ENCODE measurements at regions not wholly inside any gene's neighbourhood (a gene's known extent, or its start where the extent isn't known, plus 50 kb on each side); places are given as distances from the start of the nearest gene placed in this dataset.

GRCh38 chr17:73753751-73754496, 109.7 kb upstream of the SDK2 start:
- H3K36me3 Mint-ChIP-seq, result no peaks in the 10 kb centered on the region
- H3K9me3 Mint-ChIP-seq, result no peaks in the 10 kb centered on the region
- no peaks in the 10 kb centered on the region for H3K27me3 Mint-ChIP-seq
- no peak overlapping the region for H3K4me3 Mint-ChIP-seq
- no peak overlapping the region for H3K27ac Mint-ChIP-seq
- H3K4me1 Mint-ChIP-seq, result peaks cover 0 to 6% (median 5%) of the 10 kb centered on the region in 3 donors

GRCh38 chr17:73754886-73755400, 110.7 kb upstream of the SDK2 start:
- Mint-ChIP-seq H3K27me3 (peaks cover 6% of the 10 kb centered on the region), H3K36me3 (no peaks in the 10 kb centered on the region), H3K4me3 (no peak overlapping the region), H3K27ac (no peak overlapping the region), H3K4me1 (peaks cover 0 to 6% (median 5%) of the 10 kb centered on the region in 3 donors), H3K9me3 (no peaks in the 10 kb centered on the region)

- H3K27ac Mint-ChIP-seq, result no peak overlapping the region
- H3K36me3 Mint-ChIP-seq, result no peaks in the 10 kb centered on the region
- no peak overlapping the region for H3K4me3 Mint-ChIP-seq
- H3K9me3 Mint-ChIP-seq, result no peaks in the 10 kb centered on the region
- peaks cover 12% of the 10 kb centered on the region for H3K27me3 Mint-ChIP-seq
- H3K4me1 Mint-ChIP-seq, result peaks cover 0 to 8% (median 5%) of the 10 kb centered on the region in 3 donors
Measured at GRCh38 chr17:73757420-73757819, 113.2 kb upstream of the SDK2 start.

- no peaks in the 10 kb centered on the region for H3K9me3 Mint-ChIP-seq
- H3K36me3 Mint-ChIP-seq, result no peaks in the 10 kb centered on the region
- no peak overlapping the region for H3K27ac Mint-ChIP-seq
- no peak overlapping the region for H3K4me3 Mint-ChIP-seq
- peaks cover 12% of the 10 kb centered on the region for H3K27me3 Mint-ChIP-seq
- peaks cover 0 to 8% (median 5%) of the 10 kb centered on the region in 3 donors for H3K4me1 Mint-ChIP-seq
Measured at GRCh38 chr17:73758245-73758644, 114.0 kb upstream of the SDK2 start.

- H3K4me3 Mint-ChIP-seq, result no peak overlapping the region
- no peaks in the 10 kb centered on the region for H3K9me3 Mint-ChIP-seq
- peaks cover 0 to 8% (median 5%) of the 10 kb centered on the region in 3 donors for H3K4me1 Mint-ChIP-seq
- no peak overlapping the region for H3K27ac Mint-ChIP-seq
- H3K36me3 Mint-ChIP-seq, result no peaks in the 10 kb centered on the region
- peaks cover 12% of the 10 kb centered on the region for H3K27me3 Mint-ChIP-seq
Measured at GRCh38 chr17:73759324-73759723, 115.1 kb upstream of the SDK2 start.

GRCh38 chr17:73759734-73760438, 115.6 kb upstream of the SDK2 start:
- no peak overlapping the region for H3K4me3 Mint-ChIP-seq
- H3K9me3 Mint-ChIP-seq, result no peaks in the 10 kb centered on the region
- H3K36me3 Mint-ChIP-seq, result peaks cover 2% of the 10 kb centered on the region
- no peak overlapping the region for H3K27ac Mint-ChIP-seq
- H3K27me3 Mint-ChIP-seq, result peaks cover 14% of the 10 kb centered on the region
- peaks cover 0 to 8% (median 5%) of the 10 kb centered on the region in 3 donors for H3K4me1 Mint-ChIP-seq

- Mint-ChIP-seq H3K27ac (no peak overlapping the region), H3K36me3 (peaks cover 3% of the 10 kb centered on the region), H3K27me3 (peaks cover 14% of the 10 kb centered on the region), H3K4me3 (no peak overlapping the region), H3K9me3 (no peaks in the 10 kb centered on the region), H3K4me1 (peaks cover 0 to 8% (median 5%) of the 10 kb centered on the region in 3 donors)
Measured at GRCh38 chr17:73760439-73760758, 116.2 kb upstream of the SDK2 start.

GRCh38 chr17:73765824-73766563, 121.7 kb upstream of the SDK2 start:
- H3K4me3 Mint-ChIP-seq, result no peak overlapping the region
- no peak overlapping the region for H3K27ac Mint-ChIP-seq
- H3K9me3 Mint-ChIP-seq, result no peaks in the 10 kb centered on the region
- peaks cover 5% of the 10 kb centered on the region for H3K27me3 Mint-ChIP-seq
- H3K36me3 Mint-ChIP-seq, result peaks cover 3% of the 10 kb centered on the region
- peaks cover 0 to 2% (median 0%) of the 10 kb centered on the region in 3 donors for H3K4me1 Mint-ChIP-seq

- Mint-ChIP-seq H3K27ac (no peak overlapping the region), H3K4me1 (no peaks in the 10 kb centered on the region), H3K4me3 (no peak overlapping the region), H3K36me3 (peaks cover 3% of the 10 kb centered on the region), H3K9me3 (no peaks in the 10 kb centered on the region), H3K27me3 (peaks cover 5% of the 10 kb centered on the region)
Measured at GRCh38 chr17:73767696-73768095, 123.5 kb upstream of the SDK2 start.

GRCh38 chr17:73768691-73769090, 124.4 kb upstream of the SDK2 start:
- peaks cover 6% of the 10 kb centered on the region for H3K27me3 Mint-ChIP-seq
- no peaks in the 10 kb centered on the region for H3K4me1 Mint-ChIP-seq
- H3K9me3 Mint-ChIP-seq, result no peaks in the 10 kb centered on the region
- peaks cover 3% of the 10 kb centered on the region for H3K36me3 Mint-ChIP-seq
- no peak overlapping the region for H3K4me3 Mint-ChIP-seq
- no peak overlapping the region for H3K27ac Mint-ChIP-seq

GRCh38 chr17:73769479-73769878, 125.2 kb upstream of the SDK2 start:
- Mint-ChIP-seq H3K4me1 (no peaks in the 10 kb centered on the region), H3K27ac (no peak overlapping the region), H3K9me3 (no peaks in the 10 kb centered on the region), H3K4me3 (no peak overlapping the region), H3K36me3 (peaks cover 3% of the 10 kb centered on the region), H3K27me3 (peaks cover 5% of the 10 kb centered on the region)

- Mint-ChIP-seq H3K9me3 (no peaks in the 10 kb centered on the region), H3K4me1 (no peaks in the 10 kb centered on the region), H3K27me3 (peaks cover 7% of the 10 kb centered on the region), H3K4me3 (no peak overlapping the region), H3K27ac (no peak overlapping the region), H3K36me3 (no peaks in the 10 kb centered on the region)
Measured at GRCh38 chr17:73770115-73770848, 126.0 kb upstream of the SDK2 start.

- H3K27ac Mint-ChIP-seq, result no peak overlapping the region
- peaks cover 10% of the 10 kb centered on the region for H3K27me3 Mint-ChIP-seq
- no peaks in the 10 kb centered on the region for H3K36me3 Mint-ChIP-seq
- no peaks in the 10 kb centered on the region for H3K9me3 Mint-ChIP-seq
- no peaks in the 10 kb centered on the region for H3K4me1 Mint-ChIP-seq
- no peak overlapping the region for H3K4me3 Mint-ChIP-seq
Measured at GRCh38 chr17:73770849-73771229, 126.6 kb upstream of the SDK2 start.

GRCh38 chr17:73772107-73772705, 128.0 kb upstream of the SDK2 start:
- no peaks in the 10 kb centered on the region for H3K4me1 Mint-ChIP-seq
- no peaks in the 10 kb centered on the region for H3K36me3 Mint-ChIP-seq
- H3K27me3 Mint-ChIP-seq, result peaks cover 11% of the 10 kb centered on the region
- no peak overlapping the region for H3K4me3 Mint-ChIP-seq
- H3K9me3 Mint-ChIP-seq, result no peaks in the 10 kb centered on the region
- no peak overlapping the region for H3K27ac Mint-ChIP-seq
